NAMALWA (cell line): ENCODE measurements at regions not wholly inside any gene's neighbourhood (a gene's known extent, or its start where the extent isn't known, plus 50 kb on each side); places are given as distances from the start of the nearest gene placed in this dataset.
A peak's percentile ranks its signal among the peaks of the same experiment; 100 is the strongest.

Source experiments
- DNase-seq: peaks from one replicate; pipeline ENCODE4 v3.0.0-alpha.2; 2015; ENCODE audit warnings: low spot score

GRCh38 chr22:49367041-49367697, 460.5 kb downstream of the BRD1 start:
- no peak for DNase-seq

- DNase-seq: no peak
Observed at GRCh38 chr22:49366437-49366836, 461.2 kb downstream of the BRD1 start.

- DNase-seq: no peak
Observed at GRCh38 chr22:49365910-49366309, 461.8 kb downstream of the BRD1 start.

- DNase-seq: no peak
Observed at GRCh38 chr22:49365191-49365837, 462.4 kb downstream of the BRD1 start.

- no peak for DNase-seq
Observed at GRCh38 chr22:49364398-49364797, 463.3 kb downstream of the BRD1 start.

- no peak for DNase-seq
Observed at GRCh38 chr22:49363526-49364230, 464.0 kb downstream of the BRD1 start.

- DNase-seq: no peak
Observed at GRCh38 chr22:49362211-49362839, 465.3 kb downstream of the BRD1 start.

- DNase-seq: no peak
Observed at GRCh38 chr22:49361164-49361563, 466.5 kb downstream of the BRD1 start.

- DNase-seq: peak; percentile 63
Observed at GRCh38 chr22:49360746-49361145, 466.9 kb downstream of the BRD1 start.

- peak; percentile 51 for DNase-seq
Observed at GRCh38 chr22:49359076-49359475, 468.6 kb downstream of the BRD1 start.

GRCh38 chr22:49357661-49358440, 469.8 kb downstream of the BRD1 start:
- DNase-seq: no peak

GRCh38 chr22:49356428-49356827, 471.2 kb downstream of the BRD1 start:
- DNase-seq: no peak

GRCh38 chr22:49355211-49355920, 472.3 kb downstream of the BRD1 start:
- no peak for DNase-seq

- DNase-seq: no peak
Observed at GRCh38 chr22:49354516-49355210, 473.0 kb downstream of the BRD1 start.

- no peak for DNase-seq
Observed at GRCh38 chr22:49353235-49353634, 474.4 kb downstream of the BRD1 start.

GRCh38 chr22:49352361-49353169, 475.1 kb downstream of the BRD1 start:
- no peak for DNase-seq

- DNase-seq: no peak
Observed at GRCh38 chr22:49351761-49352227, 475.9 kb downstream of the BRD1 start.

- peak; percentile 44 for DNase-seq
Observed at GRCh38 chr22:49350441-49351121, 477.1 kb downstream of the BRD1 start.

GRCh38 chr22:49349841-49350381, 477.8 kb downstream of the BRD1 start:
- no peak for DNase-seq
